ENCODE measurements at regions not wholly inside any gene's neighbourhood (a gene's known extent, or its start where the extent isn't known, plus 50 kb on each side); places are given as distances from the start of the nearest gene placed in this dataset.

- H3K4me3 ChIP-seq (ENCODE audit: low read depth, low read length), result no peak overlapping the region
- DNase-seq (ENCODE audit: low read depth), result no peak
- no peak for TF ChIP-seq CTCF (IDR thresholded peaks at IDR 0.05; ENCODE audit: insufficient read depth, low read depth, low read length, missing control alignments)
Observed at GRCh38 chr4:132062611-132063239, 1086.4 kb upstream of the PCDH10 start.

GRCh38 chr4:132063829-132064228, 1085.3 kb upstream of the PCDH10 start:
- H3K4me3 ChIP-seq (ENCODE audit: low read depth, low read length), result no peak overlapping the region
- DNase-seq (ENCODE audit: low read depth), result no peak
- no peak for TF ChIP-seq CTCF (IDR thresholded peaks at IDR 0.05; ENCODE audit: insufficient read depth, low read depth, low read length, missing control alignments)

- TF ChIP-seq CTCF (IDR thresholded peaks at IDR 0.05; ENCODE audit: insufficient read depth, low read depth, low read length, missing control alignments), result no peak
- peak; percentile 3 for DNase-seq (ENCODE audit: low read depth)
- no peak overlapping the region for H3K4me3 ChIP-seq (ENCODE audit: low read depth, low read length)
Observed at GRCh38 chr4:132065940-132066495, 1083.1 kb upstream of the PCDH10 start.

- no peak for TF ChIP-seq CTCF (IDR thresholded peaks at IDR 0.05; ENCODE audit: insufficient read depth, low read depth, low read length, missing control alignments)
- DNase-seq (ENCODE audit: low read depth), result no peak
Observed at GRCh38 chr4:132071815-132072214, 1077.3 kb upstream of the PCDH10 start.

GRCh38 chr4:132076829-132077228, 1072.3 kb upstream of the PCDH10 start:
- no peak overlapping the region for H3K4me3 ChIP-seq (ENCODE audit: low read depth, low read length)
- no peak for TF ChIP-seq CTCF (IDR thresholded peaks at IDR 0.05; ENCODE audit: insufficient read depth, low read depth, low read length, missing control alignments)

More at GRCh38 chr4:132071815-132072214, 1077.3 kb upstream of the PCDH10 start:
- H3K4me3 ChIP-seq (ENCODE audit: low read depth, low read length), result no peak overlapping the region

GRCh38 chr4:132085105-132085504, 1064.0 kb upstream of the PCDH10 start:
- no peak overlapping the region for H3K4me3 ChIP-seq (ENCODE audit: low read depth, low read length)
- DNase-seq (ENCODE audit: low read depth), result no peak
- TF ChIP-seq CTCF (IDR thresholded peaks at IDR 0.05; ENCODE audit: insufficient read depth, low read depth, low read length, missing control alignments), result no peak

More at GRCh38 chr4:132076829-132077228, 1072.3 kb upstream of the PCDH10 start:
- DNase-seq (ENCODE audit: low read depth), result no peak

- no peak overlapping the region for H3K4me3 ChIP-seq (ENCODE audit: low read depth, low read length)
Observed at GRCh38 chr4:132094017-132094416, 1055.1 kb upstream of the PCDH10 start.

More at GRCh38 chr4:132094017-132094416, 1055.1 kb upstream of the PCDH10 start:
- DNase-seq (ENCODE audit: low read depth), result no peak
- no peak for TF ChIP-seq CTCF (IDR thresholded peaks at IDR 0.05; ENCODE audit: insufficient read depth, low read depth, low read length, missing control alignments)

Data from GM12865 (cell line).